HepG2 (cell line): ENCODE measurements at regions not wholly inside any gene's neighbourhood (a gene's known extent, or its start where the extent isn't known, plus 50 kb on each side); places are given as distances from the start of the nearest gene placed in this dataset.

Experiments
- ARNTL ChIP-seq: sonication (generic); formaldehyde crosslinking; IDR thresholded peaks from 2 replicates; pipeline ENCODE4 v1.4.0; 2020; ENCODE audit warnings: mild to moderate bottlenecking, missing genetic modification reagents
- ATF7 ChIP-seq, 2 experiments: fragments of 450-650 bp in 1 of 2; sonication (generic) in 1 of 2; formaldehyde crosslinking in 1 of 2; IDR thresholded peaks; 2 replicates each; pipeline versions ENCODE4 v1.4.0 to v1.6.1; 2016 to 2020; ENCODE audit warnings: antibody characterized with exemption in 1 of 2, mild to moderate bottlenecking in 1 of 2, missing genetic modification reagents in 1 of 2
- ETV6 ChIP-seq: sonication (generic); formaldehyde crosslinking; conservative IDR thresholded peaks from 2 replicates; pipeline ENCODE4 v1.4.0; 2020; ENCODE audit warnings: missing genetic modification reagents
- FOSL2 ChIP-seq: sonication (generic); formaldehyde crosslinking; IDR thresholded peaks from 2 replicates; pipeline ENCODE4 v1.4.0; 2020; ENCODE audit warnings: missing genetic modification reagents
- HNRNPH1 ChIP-seq: fragments of 200-400 bp; formaldehyde crosslinking; optimal IDR thresholded peaks from 2 replicates; pipeline ENCODE3; 2017; ENCODE audit warnings: mild to moderate bottlenecking, low read depth, low read length
- KDM6A ChIP-seq: IDR thresholded peaks from 2 replicates; pipeline ENCODE4 v1.6.1; 2016; ENCODE audit warnings: low read depth
- KLF11 ChIP-seq: IDR thresholded peaks from 2 replicates; pipeline ENCODE4 v1.6.1; 2016; ENCODE audit warnings: missing compliant biosample characterization
- KLF12 ChIP-seq: sonication (generic); formaldehyde crosslinking; IDR thresholded peaks from 2 replicates; pipeline ENCODE4 v1.4.0; 2020; ENCODE audit warnings: missing genetic modification reagents, borderline replicate concordance
- MED8 ChIP-seq: sonication (generic); formaldehyde crosslinking; IDR thresholded peaks from 2 replicates; pipeline ENCODE4 v1.8.1; 2023; ENCODE audit warnings: mild to moderate bottlenecking, missing genetic modification reagents; ENCODE audit not compliant: insufficient replicate concordance
- MLLT10 ChIP-seq: sonication (generic); formaldehyde crosslinking; IDR thresholded peaks from 2 replicates; pipeline ENCODE4 v1.4.0; 2020; ENCODE audit warnings: missing genetic modification reagents
- MTF2 ChIP-seq: sonication (generic); formaldehyde crosslinking; IDR thresholded peaks from 2 replicates; pipeline ENCODE4 v1.5.0; 2020; ENCODE audit warnings: missing genetic modification reagents, borderline replicate concordance
- SMARCC2 ChIP-seq: fragments of 450-650 bp; IDR thresholded peaks from 2 replicates; pipeline ENCODE4 v1.6.1; 2017; ENCODE audit warnings: antibody characterized with exemption, mild to moderate bottlenecking
- SRY ChIP-seq: sonication (generic); formaldehyde crosslinking; IDR thresholded peaks from 2 replicates; pipeline ENCODE4 v1.8.0; 2022; ENCODE audit warnings: mild to moderate bottlenecking, missing genetic modification reagents
- SSRP1 ChIP-seq: IDR thresholded peaks from 2 replicates; pipeline ENCODE4 v1.6.1; 2016; ENCODE audit warnings: control low read depth
- ZFP82 ChIP-seq: sonication (generic); formaldehyde crosslinking; IDR thresholded peaks from 2 replicates; pipeline ENCODE4 v1.5.1; 2020; ENCODE audit warnings: mild to moderate bottlenecking, missing genetic modification reagents, borderline replicate concordance
- ZFP90 ChIP-seq: sonication (generic); formaldehyde crosslinking; IDR thresholded peaks from 2 replicates; pipeline ENCODE4 v1.8.0; 2022; ENCODE audit warnings: missing genetic modification reagents, mild to moderate bottlenecking, inconsistent platforms, borderline replicate concordance
- ZNF12 ChIP-seq: sonication (generic); formaldehyde crosslinking; IDR thresholded peaks from 2 replicates; pipeline ENCODE4 v1.5.0; 2020; ENCODE audit warnings: missing genetic modification reagents
- ZNF143 ChIP-seq: sonication (generic); formaldehyde crosslinking; IDR thresholded peaks from 2 replicates; pipeline ENCODE4 v1.4.0; 2020; ENCODE audit warnings: missing genetic modification reagents
- ZNF530 ChIP-seq: sonication (generic); formaldehyde crosslinking; IDR thresholded peaks from 2 replicates; pipeline ENCODE4 v1.5.0; 2020; ENCODE audit warnings: low read depth, mild to moderate bottlenecking, missing genetic modification reagents
- ZSCAN29 ChIP-seq: sonication (generic); formaldehyde crosslinking; conservative IDR thresholded peaks from 2 replicates; pipeline ENCODE4 v1.4.0; 2020; ENCODE audit warnings: mild to moderate bottlenecking, missing genetic modification reagents
- TF ChIP-seq, protein P1 (sequence below): sonication (generic); formaldehyde crosslinking; IDR thresholded peaks from 2 replicates; pipeline ENCODE4 v1.4.0; 2020; ENCODE audit warnings: mild to moderate bottlenecking, missing genetic modification reagents
- TF ChIP-seq, protein P2 (sequence below): conservative IDR thresholded peaks from 2 replicates; pipeline ENCODE4 v1.6.1; 2018; ENCODE audit warnings: missing genetic modification reagents
- TF ChIP-seq, protein P3 (sequence below): sonication (generic); IDR thresholded peaks from 2 replicates; pipeline ENCODE4 v1.6.1; 2016; ENCODE audit warnings: low read depth, borderline replicate concordance
- TF ChIP-seq, protein P4 (sequence below): sonication (generic); formaldehyde crosslinking; IDR thresholded peaks from 2 replicates; pipeline ENCODE4 v1.4.0; 2020; ENCODE audit warnings: missing genetic modification reagents, mild to moderate bottlenecking, borderline replicate concordance

DNA sequence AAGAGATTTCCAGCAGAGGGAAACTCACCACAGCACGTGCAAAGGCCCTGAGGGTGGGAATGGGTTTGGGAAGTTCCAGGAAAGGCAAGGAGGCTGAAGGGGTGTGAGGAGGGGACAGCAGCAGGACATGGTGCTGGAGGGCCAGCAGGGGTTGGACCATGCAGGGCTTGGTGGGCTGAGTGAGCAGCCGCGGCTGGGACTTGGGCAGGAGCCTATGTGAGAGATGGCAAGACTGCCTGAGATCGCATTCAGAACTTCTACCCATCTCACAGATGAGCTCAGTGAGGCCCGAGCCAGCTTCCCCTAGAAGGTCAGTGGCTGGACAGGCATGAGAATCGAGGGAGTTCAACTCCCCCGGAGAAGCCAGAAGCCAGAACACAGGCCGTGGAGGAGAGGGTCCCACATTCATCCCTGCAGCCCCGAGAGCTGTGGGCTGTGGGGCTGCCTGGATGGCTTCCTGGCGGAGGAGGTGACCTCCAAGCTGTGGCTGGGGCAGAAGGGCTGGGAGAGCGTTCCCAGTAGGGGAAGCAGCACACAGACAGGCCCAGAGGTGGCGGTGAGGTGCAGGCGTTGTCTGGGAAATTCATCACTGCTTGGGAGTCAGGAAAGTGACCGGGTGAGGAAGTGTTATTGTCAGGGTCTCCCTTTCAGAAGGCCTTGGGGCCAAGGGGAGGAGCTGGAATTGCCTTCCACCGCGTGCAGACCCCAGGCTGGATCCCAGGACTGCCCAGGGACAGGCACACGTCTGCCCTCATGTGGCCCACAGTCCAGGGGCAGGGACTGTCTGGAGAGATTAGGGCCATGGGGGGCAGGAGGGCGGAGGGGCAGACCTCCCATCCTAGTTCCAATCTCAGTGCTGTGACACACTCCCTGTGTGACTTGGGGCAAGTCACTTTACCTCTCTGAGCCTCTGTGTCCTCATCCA lies 103.8 kb downstream of the CEBPB start (continued):
- TF ChIP-seq, protein P1, sequence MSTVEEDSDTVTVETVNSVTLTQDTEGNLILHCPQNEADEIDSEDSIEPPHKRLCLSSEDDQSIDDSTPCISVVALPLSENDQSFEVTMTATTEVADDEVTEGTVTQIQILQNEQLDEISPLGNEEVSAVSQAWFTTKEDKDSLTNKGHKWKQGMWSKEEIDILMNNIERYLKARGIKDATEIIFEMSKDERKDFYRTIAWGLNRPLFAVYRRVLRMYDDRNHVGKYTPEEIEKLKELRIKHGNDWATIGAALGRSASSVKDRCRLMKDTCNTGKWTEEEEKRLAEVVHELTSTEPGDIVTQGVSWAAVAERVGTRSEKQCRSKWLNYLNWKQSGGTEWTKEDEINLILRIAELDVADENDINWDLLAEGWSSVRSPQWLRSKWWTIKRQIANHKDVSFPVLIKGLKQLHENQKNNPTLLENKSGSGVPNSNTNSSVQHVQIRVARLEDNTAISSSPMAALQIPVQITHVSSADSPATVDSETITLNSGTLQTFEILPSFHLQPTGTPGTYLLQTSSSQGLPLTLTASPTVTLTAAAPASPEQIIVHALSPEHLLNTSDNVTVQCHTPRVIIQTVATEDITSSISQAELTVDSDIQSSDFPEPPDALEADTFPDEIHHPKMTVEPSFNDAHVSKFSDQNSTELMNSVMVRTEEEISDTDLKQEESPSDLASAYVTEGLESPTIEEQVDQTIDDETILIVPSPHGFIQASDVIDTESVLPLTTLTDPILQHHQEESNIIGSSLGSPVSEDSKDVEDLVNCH (CRISPR knock-in tag): 0 out of 2 replicates have a peak, but pooled peaks have one; percentile 68
- TF ChIP-seq KDM6A (CRISPR knock-in tag) (no peak), ZNF530 (no peak), ZFP82 (CRISPR knock-in tag) (no peak), MTF2 (CRISPR knock-in tag) (no peak), HNRNPH1 (no peak), ZNF12 (CRISPR knock-in tag) (0 out of 2 replicates have a peak, but pooled peaks have one; percentile 1), SSRP1 (CRISPR knock-in tag) (no peak), ATF7 (IDR thresholded peaks at IDR 0.05) (no peak), ATF7 (CRISPR knock-in tag; IDR thresholded peaks at IDR 0.05) (peak; percentile 64; the same call in 1 of the 2 replicates), MED8 (CRISPR knock-in tag) (peak; percentile 46), ZFP90 (CRISPR knock-in tag) (no peak; the same call in 1 of the 2 replicates), KLF11 (no peak), MLLT10 (CRISPR knock-in tag) (no peak), SRY (CRISPR knock-in tag) (0 out of 2 replicates have a peak, but pooled peaks have one; percentile 24), ZSCAN29 (CRISPR knock-in tag) (0 out of 2 replicates have a peak, but pooled peaks have one; percentile 29), FOSL2 (CRISPR knock-in tag) (peak; percentile 28; the same call in 1 of the 2 replicates), SMARCC2 (no peak), ETV6 (CRISPR knock-in tag) (no peak; the same call in 1 of the 2 replicates), ZNF143 (CRISPR knock-in tag) (no peak; the same call in 1 of the 2 replicates), KLF12 (CRISPR knock-in tag) (no peak), ARNTL (CRISPR knock-in tag) (peak; percentile 38; the same call in 1 of the 2 replicates)
- TF ChIP-seq, protein P2, sequence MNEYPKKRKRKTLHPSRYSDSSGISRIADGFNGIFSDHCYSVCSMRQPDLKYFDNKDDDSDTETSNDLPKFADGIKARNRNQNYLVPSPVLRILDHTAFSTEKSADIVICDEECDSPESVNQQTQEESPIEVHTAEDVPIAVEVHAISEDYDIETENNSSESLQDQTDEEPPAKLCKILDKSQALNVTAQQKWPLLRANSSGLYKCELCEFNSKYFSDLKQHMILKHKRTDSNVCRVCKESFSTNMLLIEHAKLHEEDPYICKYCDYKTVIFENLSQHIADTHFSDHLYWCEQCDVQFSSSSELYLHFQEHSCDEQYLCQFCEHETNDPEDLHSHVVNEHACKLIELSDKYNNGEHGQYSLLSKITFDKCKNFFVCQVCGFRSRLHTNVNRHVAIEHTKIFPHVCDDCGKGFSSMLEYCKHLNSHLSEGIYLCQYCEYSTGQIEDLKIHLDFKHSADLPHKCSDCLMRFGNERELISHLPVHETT (CRISPR knock-in tag): no peak
- TF ChIP-seq, protein P3, sequence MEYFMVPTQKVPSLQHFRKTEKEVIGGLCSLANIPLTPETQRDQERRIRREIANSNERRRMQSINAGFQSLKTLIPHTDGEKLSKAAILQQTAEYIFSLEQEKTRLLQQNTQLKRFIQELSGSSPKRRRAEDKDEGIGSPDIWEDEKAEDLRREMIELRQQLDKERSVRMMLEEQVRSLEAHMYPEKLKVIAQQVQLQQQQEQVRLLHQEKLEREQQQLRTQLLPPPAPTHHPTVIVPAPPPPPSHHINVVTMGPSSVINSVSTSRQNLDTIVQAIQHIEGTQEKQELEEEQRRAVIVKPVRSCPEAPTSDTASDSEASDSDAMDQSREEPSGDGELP: no peak
- TF ChIP-seq, protein P4, sequence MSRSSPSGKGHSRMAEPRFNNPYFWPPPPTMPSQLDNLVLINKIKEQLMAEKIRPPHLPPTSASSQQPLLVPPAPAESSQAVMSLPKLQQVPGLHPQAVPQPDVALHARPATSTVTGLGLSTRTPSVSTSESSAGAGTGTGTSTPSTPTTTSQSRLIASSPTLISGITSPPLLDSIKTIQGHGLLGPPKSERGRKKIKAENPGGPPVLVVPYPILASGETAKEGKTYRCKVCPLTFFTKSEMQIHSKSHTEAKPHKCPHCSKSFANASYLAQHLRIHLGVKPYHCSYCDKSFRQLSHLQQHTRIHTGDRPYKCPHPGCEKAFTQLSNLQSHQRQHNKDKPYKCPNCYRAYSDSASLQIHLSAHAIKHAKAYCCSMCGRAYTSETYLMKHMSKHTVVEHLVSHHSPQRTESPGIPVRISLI (CRISPR knock-in tag): no peak
